ENCODE measurements at regions not wholly inside any gene's neighbourhood (a gene's known extent, or its start where the extent isn't known, plus 50 kb on each side); places are given as distances from the start of the nearest gene placed in this dataset.

DNA sequence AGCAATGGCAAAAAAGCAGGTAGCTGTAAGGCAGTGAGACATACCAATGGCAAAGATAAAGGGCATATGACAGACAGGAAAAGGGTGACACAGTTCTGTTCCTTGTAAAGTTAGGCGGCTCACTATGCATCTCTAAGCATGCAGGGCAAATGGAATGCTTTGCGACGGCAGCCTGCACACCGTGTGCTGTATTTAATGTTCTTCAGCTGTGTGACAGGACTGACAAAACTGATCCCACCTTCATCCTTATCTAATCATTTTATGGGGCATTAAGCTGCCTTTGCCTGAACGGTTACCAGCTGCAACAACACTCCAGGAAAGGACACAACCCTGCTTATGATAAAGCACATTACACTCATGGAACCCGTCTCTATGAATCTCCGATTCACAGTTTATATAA, 80.5 kb upstream of the VAV3 start (continued):
- TF ChIP-seq NANOG (IDR thresholded peaks at IDR 0.05; ENCODE audit: insufficient read depth, low read depth, low read length, poor library complexity, severe bottlenecking) (no peak), CTBP2 (IDR thresholded peaks at IDR 0.05; ENCODE audit: borderline replicate concordance, insufficient read depth, insufficient read length, low read length) (no peak), GTF2F1 (IDR thresholded peaks at IDR 0.05; ENCODE audit: borderline replicate concordance, low read depth, low read length) (no peak), RXRA (IDR thresholded peaks at IDR 0.05; ENCODE audit: insufficient read depth, low read depth, low read length) (no peak)
